GM21528 (cell line): ENCODE measurements at regions not wholly inside any gene's neighbourhood (a gene's known extent, or its start where the extent isn't known, plus 50 kb on each side); places are given as distances from the start of the nearest gene placed in this dataset.
"Not testable (repeated sequence)": the region's sequence is repeated elsewhere in the genome, so short reads cannot be mapped to it uniquely, and the experiment has no call there.

Experiments
- ATAC-seq: cut with Tn5 transposase; IDR thresholded peaks from one replicate; pipeline ENCODE4 v1.9.1; 2021; ENCODE audit warnings: mild to moderate bottlenecking, moderate library complexity; ENCODE audit not compliant: unreplicated experiment, low FRiP score

GRCh38 chr1:239125893-239126292 lies 260.5 kb upstream of the CHRM3 start:
- ATAC-seq, result no peak

- ATAC-seq, result no peak
These were observed 261.3 kb upstream of the CHRM3 start for GRCh38 chr1:239125027-239125426.

GRCh38 chr1:239123260-239123659 lies 263.1 kb upstream of the CHRM3 start:
- no peak for ATAC-seq

- no peak for ATAC-seq
These were observed 274.1 kb upstream of the CHRM3 start for GRCh38 chr1:239112101-239112935.

- no peak for ATAC-seq
These were observed 278.7 kb upstream of the CHRM3 start for GRCh38 chr1:239107676-239108075.

- not testable (repeated sequence) for ATAC-seq
These were observed 279.7 kb upstream of the CHRM3 start for GRCh38 chr1:239106689-239107088.

- ATAC-seq, result no peak
These were observed 287.8 kb upstream of the CHRM3 start for GRCh38 chr1:239098400-239099037.

GRCh38 chr1:239091537-239091936 lies 294.8 kb upstream of the CHRM3 start:
- no peak for ATAC-seq

- ATAC-seq, result no peak
These were observed 301.8 kb upstream of the CHRM3 start for GRCh38 chr1:239084459-239085080.

GRCh38 chr1:239081947-239082346 lies 304.4 kb upstream of the CHRM3 start:
- ATAC-seq, result not testable (repeated sequence)

GRCh38 chr1:239067480-239067879 lies 318.9 kb upstream of the CHRM3 start:
- no peak for ATAC-seq

- no peak for ATAC-seq
These were observed 319.3 kb upstream of the CHRM3 start for GRCh38 chr1:239067058-239067457.

GRCh38 chr1:239061770-239062169 lies 324.6 kb upstream of the CHRM3 start:
- ATAC-seq, result no peak

GRCh38 chr1:239058190-239058589 lies 328.2 kb upstream of the CHRM3 start:
- no peak for ATAC-seq

GRCh38 chr1:239056940-239057339 lies 329.4 kb upstream of the CHRM3 start:
- no peak for ATAC-seq

GRCh38 chr1:239053279-239053678 lies 333.1 kb upstream of the CHRM3 start:
- no peak for ATAC-seq

- ATAC-seq, result no peak
These were observed 336.8 kb upstream of the CHRM3 start for GRCh38 chr1:239049571-239049970.

GRCh38 chr1:239044829-239045228 lies 341.5 kb upstream of the CHRM3 start:
- ATAC-seq, result no peak

- ATAC-seq, result no peak
These were observed 345.8 kb upstream of the CHRM3 start for GRCh38 chr1:239040523-239040922.

- ATAC-seq, result no peak
These were observed 355.1 kb upstream of the CHRM3 start for GRCh38 chr1:239031310-239031709.

- ATAC-seq, result no peak
These were observed 360.2 kb upstream of the CHRM3 start for GRCh38 chr1:239025997-239026694.
